ENCODE measurements at regions not wholly inside any gene's neighbourhood (a gene's known extent, or its start where the extent isn't known, plus 50 kb on each side); places are given as distances from the start of the nearest gene placed in this dataset.
"Not testable (repeated sequence)": the region's sequence is repeated elsewhere in the genome, so short reads cannot be mapped to it uniquely, and the experiment has no call there.

- no peak for DNase-seq
Observed at GRCh38 chr1:79215311-79215710, 208.8 kb upstream of the ADGRL4 start.

- no peak for DNase-seq
Observed at GRCh38 chr1:79207786-79208185, 201.3 kb upstream of the ADGRL4 start.

GRCh38 chr1:79207331-79207730 is 200.8 kb upstream of the ADGRL4 start:
- DNase-seq: no peak

- DNase-seq: no peak
Observed at GRCh38 chr1:79204779-79205479, 198.4 kb upstream of the ADGRL4 start.

GRCh38 chr1:79198832-79199231 is 192.3 kb upstream of the ADGRL4 start:
- DNase-seq: no peak

- no peak for DNase-seq
Observed at GRCh38 chr1:79197421-79197820, 190.9 kb upstream of the ADGRL4 start.

GRCh38 chr1:79196211-79196610 is 189.7 kb upstream of the ADGRL4 start:
- DNase-seq: no peak

- DNase-seq: peak; percentile 9
Observed at GRCh38 chr1:79193211-79194079, 186.9 kb upstream of the ADGRL4 start.

GRCh38 chr1:79190074-79190473 is 183.5 kb upstream of the ADGRL4 start:
- no peak for DNase-seq

GRCh38 chr1:79188337-79188736 is 181.8 kb upstream of the ADGRL4 start:
- DNase-seq: no peak

GRCh38 chr1:79186260-79186659 is 179.7 kb upstream of the ADGRL4 start:
- DNase-seq: no peak

GRCh38 chr1:79177844-79178243 is 171.3 kb upstream of the ADGRL4 start:
- DNase-seq: no peak

GRCh38 chr1:79161077-79161476 is 154.5 kb upstream of the ADGRL4 start:
- no peak for DNase-seq

GRCh38 chr1:79155991-79156390 is 149.5 kb upstream of the ADGRL4 start:
- no peak for DNase-seq

GRCh38 chr1:79151006-79151796 is 144.7 kb upstream of the ADGRL4 start:
- no peak for DNase-seq

GRCh38 chr1:79150576-79150975 is 144.0 kb upstream of the ADGRL4 start:
- no peak for DNase-seq

- not testable (repeated sequence) for DNase-seq
Observed at GRCh38 chr1:79138227-79138626, 131.7 kb upstream of the ADGRL4 start.

GRCh38 chr1:79133774-79134364 is 127.3 kb upstream of the ADGRL4 start:
- no peak for DNase-seq

- DNase-seq: no peak
Observed at GRCh38 chr1:79131626-79132025, 125.1 kb upstream of the ADGRL4 start.

- no peak for DNase-seq
Observed at GRCh38 chr1:79129914-79130313, 123.4 kb upstream of the ADGRL4 start.

GRCh38 chr1:79128722-79129121 is 122.2 kb upstream of the ADGRL4 start:
- DNase-seq: no peak

GRCh38 chr1:79124756-79125155 is 118.2 kb upstream of the ADGRL4 start:
- no peak for DNase-seq

GRCh38 chr1:79122521-79122920 is 116.0 kb upstream of the ADGRL4 start:
- no peak for DNase-seq

All from hematopoietic multipotent progenitor cell treated with erythropoietin and hydrocortisone succinate and interleukin-3 and kit ligand, for 6 days (in vitro differentiated cells).